ENCODE measurements at regions not wholly inside any gene's neighbourhood (a gene's known extent, or its start where the extent isn't known, plus 50 kb on each side); places are given as distances from the start of the nearest gene placed in this dataset.

- no peak for DNase-seq
- Histone ChIP-seq H3K4me1 (ENCODE audit: low read depth) (no peaks in the 10 kb centered on the region), H3K36me3 (ENCODE audit: low read depth) (no peaks in the 10 kb centered on the region), H3K4me3 (no peak overlapping the region), H3K9me3 (peaks cover 6% of the 10 kb centered on the region)
- TF ChIP-seq, protein P1, sequence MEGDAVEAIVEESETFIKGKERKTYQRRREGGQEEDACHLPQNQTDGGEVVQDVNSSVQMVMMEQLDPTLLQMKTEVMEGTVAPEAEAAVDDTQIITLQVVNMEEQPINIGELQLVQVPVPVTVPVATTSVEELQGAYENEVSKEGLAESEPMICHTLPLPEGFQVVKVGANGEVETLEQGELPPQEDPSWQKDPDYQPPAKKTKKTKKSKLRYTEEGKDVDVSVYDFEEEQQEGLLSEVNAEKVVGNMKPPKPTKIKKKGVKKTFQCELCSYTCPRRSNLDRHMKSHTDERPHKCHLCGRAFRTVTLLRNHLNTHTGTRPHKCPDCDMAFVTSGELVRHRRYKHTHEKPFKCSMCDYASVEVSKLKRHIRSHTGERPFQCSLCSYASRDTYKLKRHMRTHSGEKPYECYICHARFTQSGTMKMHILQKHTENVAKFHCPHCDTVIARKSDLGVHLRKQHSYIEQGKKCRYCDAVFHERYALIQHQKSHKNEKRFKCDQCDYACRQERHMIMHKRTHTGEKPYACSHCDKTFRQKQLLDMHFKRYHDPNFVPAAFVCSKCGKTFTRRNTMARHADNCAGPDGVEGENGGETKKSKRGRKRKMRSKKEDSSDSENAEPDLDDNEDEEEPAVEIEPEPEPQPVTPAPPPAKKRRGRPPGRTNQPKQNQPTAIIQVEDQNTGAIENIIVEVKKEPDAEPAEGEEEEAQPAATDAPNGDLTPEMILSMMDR (IDR thresholded peaks at IDR 0.05): no peak
- ATAC-seq: no peak
- intact Hi-C loops (cut with DNase I, micrococcal nuclease): no loop called here
Measured at GRCh38 chr3:106913111-106913698, 464.0 kb upstream of the CCDC54 start.

- ATAC-seq (no peak), DNase-seq (no peak)
- Histone ChIP-seq H3K9me3 (no peaks in the 10 kb centered on the region), H3K4me3 (no peak overlapping the region), H3K36me3 (ENCODE audit: low read depth) (no peaks in the 10 kb centered on the region), H3K4me1 (ENCODE audit: low read depth) (no peaks in the 10 kb centered on the region)
- intact Hi-C loops (cut with DNase I, micrococcal nuclease): no loop called here
- TF ChIP-seq, protein P1 (IDR thresholded peaks at IDR 0.05): no peak
Measured at GRCh38 chr3:106913966-106914365, 463.3 kb upstream of the CCDC54 start.

DNA sequence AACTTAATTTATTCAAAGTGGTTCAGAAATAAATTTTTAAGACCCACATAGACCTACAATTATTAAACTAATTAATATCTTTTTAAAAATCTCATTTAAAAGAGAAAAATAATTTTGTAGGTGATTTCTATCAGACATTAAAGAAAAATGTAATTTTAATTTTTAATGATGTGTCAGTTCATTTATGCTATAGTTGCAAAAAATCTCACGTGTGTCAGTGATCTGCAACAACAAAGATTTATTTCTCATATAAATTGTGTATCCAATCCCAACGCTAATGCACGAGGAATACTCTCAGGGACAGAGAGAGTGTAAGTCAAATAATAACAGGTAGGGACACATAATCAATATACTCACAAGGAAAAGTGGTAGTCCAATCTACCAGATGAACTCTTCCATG, 456.6 kb upstream of the CCDC54 start:
- TF ChIP-seq, protein P1 (IDR thresholded peaks at IDR 0.05): no peak
- no peaks in the 10 kb centered on the region for H3K36me3 ChIP-seq (ENCODE audit: low read depth)
- H3K9me3 ChIP-seq: no peaks in the 10 kb centered on the region
- DNase-seq: no peak
- H3K4me1 ChIP-seq (ENCODE audit: low read depth): no peaks in the 10 kb centered on the region
- ATAC-seq: no peak
- intact Hi-C loops (cut with DNase I, micrococcal nuclease): no loop called here
- H3K4me3 ChIP-seq: no peak overlapping the region

- intact Hi-C loops (cut with DNase I, micrococcal nuclease): no loop called here
- ATAC-seq (no peak), DNase-seq (no peak)
- TF ChIP-seq, protein P1 (IDR thresholded peaks at IDR 0.05): no peak
- Histone ChIP-seq H3K9me3 (peaks cover 5% of the 10 kb centered on the region), H3K4me1 (ENCODE audit: low read depth) (no peaks in the 10 kb centered on the region), H3K4me3 (no peak overlapping the region), H3K36me3 (ENCODE audit: low read depth) (no peaks in the 10 kb centered on the region)
Measured at GRCh38 chr3:106929081-106929480, 448.2 kb upstream of the CCDC54 start.

- intact Hi-C loops (cut with DNase I, micrococcal nuclease): no loop called here
- TF ChIP-seq, protein P1 (IDR thresholded peaks at IDR 0.05): no peak
Measured at GRCh38 chr3:106930086-106930485, 447.2 kb upstream of the CCDC54 start.

GRCh38 chr3:106931904-106932303, 445.3 kb upstream of the CCDC54 start:
- TF ChIP-seq, protein P1 (IDR thresholded peaks at IDR 0.05): no peak
- intact Hi-C loops (cut with DNase I, micrococcal nuclease): no loop called here
- no peak for ATAC-seq

More at GRCh38 chr3:106930086-106930485, 447.2 kb upstream of the CCDC54 start:
- Histone ChIP-seq H3K9me3 (peaks cover 5% of the 10 kb centered on the region), H3K4me1 (ENCODE audit: low read depth) (no peaks in the 10 kb centered on the region), H3K4me3 (no peak overlapping the region), H3K36me3 (ENCODE audit: low read depth) (no peaks in the 10 kb centered on the region)
- ATAC-seq (no peak), DNase-seq (no peak)

More at GRCh38 chr3:106931904-106932303, 445.3 kb upstream of the CCDC54 start:
- no peak for DNase-seq
- no peak overlapping the region for H3K4me3 ChIP-seq
- no peaks in the 10 kb centered on the region for H3K4me1 ChIP-seq (ENCODE audit: low read depth)
- peaks cover 13% of the 10 kb centered on the region for H3K9me3 ChIP-seq
- H3K36me3 ChIP-seq (ENCODE audit: low read depth): no peaks in the 10 kb centered on the region

Measured in mucosa of descending colon (tissue), 3 donors.